Stomach (tissue), 4 donors: ENCODE measurements at regions not wholly inside any gene's neighbourhood (a gene's known extent, or its start where the extent isn't known, plus 50 kb on each side); places are given as distances from the start of the nearest gene placed in this dataset.

Experiments
- POLR2A ChIP-seq, 4 donors: fragments of 450-650 bp; IDR thresholded peaks; one replicate each; pipeline ENCODE4 v1.6.1; 2016; ENCODE audit warnings: antibody characterized with exemption in 4 of 4, control low read depth in 2 of 4, mild to moderate bottlenecking in 1 of 4, moderate library complexity in 1 of 4
- POLR2AphosphoS5 ChIP-seq, 3 donors: sonication (generic); formaldehyde crosslinking; IDR thresholded peaks; one replicate each; pipeline ENCODE4 v1.6.1; 2016; ENCODE audit warnings: antibody characterized with exemption in 3 of 3

GRCh38 chr18:66749481-66750035, 145.7 kb upstream of the CDH19 start:
- no peak for TF ChIP-seq POLR2A (IDR thresholded peaks at IDR 0.05)
- no peak for TF ChIP-seq POLR2AphosphoS5 (IDR thresholded peaks at IDR 0.05)
